CD4-positive, alpha-beta memory T cell (primary cell): ENCODE measurements at regions not wholly inside any gene's neighbourhood (a gene's known extent, or its start where the extent isn't known, plus 50 kb on each side); places are given as distances from the start of the nearest gene placed in this dataset.
"Not testable (repeated sequence)": the region's sequence is repeated elsewhere in the genome, so short reads cannot be mapped to it uniquely, and the experiment has no call there.

Experiments used
- CTCF ChIA-PET: fragments of 350-600 bp; sonication (Branson Sonifier 250); formaldehyde crosslinking; loops from one replicate; lab custom pipeline; 2021; ENCODE audit warnings: inconsistent platforms; ENCODE audit not compliant: partially characterized antibody; lab: Charles Lee
- POLR2A ChIA-PET: fragments of 350-600 bp; sonication (Branson Sonifier 250); formaldehyde crosslinking; loops from one replicate; lab custom pipeline; 2021; ENCODE audit not compliant: partially characterized antibody; lab: Charles Lee
- DNase-seq, 5 donors: peaks; one replicate each; pipeline versions ENCODE4 v3.0.0 to v3.0.0-alpha.2; 2020 to 2022; ENCODE audit warnings: mixed read lengths in 1 of 5
- H3K27ac ChIP-seq: one replicate; pipeline ENCODE4 v1.7.0; 2013; ENCODE audit warnings: low read depth, low read length
- H3K27me3 ChIP-seq: 2 replicates; pipeline ENCODE4 v1.7.0; 2013; ENCODE audit warnings: mild to moderate bottlenecking, low read length, moderate library complexity; ENCODE audit not compliant: insufficient read depth
- H3K36me3 ChIP-seq: 2 replicates; pipeline ENCODE4 v1.7.0; 2013; ENCODE audit warnings: mild to moderate bottlenecking, low read length, moderate library complexity; ENCODE audit not compliant: insufficient read depth
- H3K4me1 ChIP-seq: 2 replicates; pipeline ENCODE4 v1.7.0; 2013; ENCODE audit warnings: mild to moderate bottlenecking, low read length, moderate library complexity; ENCODE audit not compliant: insufficient read depth
- H3K4me3 ChIP-seq, 2 donors: one replicate each; pipeline ENCODE4 v1.7.0; 2013; ENCODE audit warnings: low read length in 2 of 2, mild to moderate bottlenecking in 1 of 2
- H3K9me3 ChIP-seq, 2 donors: one replicate each; pipeline ENCODE4 v1.7.0; 2013; ENCODE audit warnings: low read length in 2 of 2, control low read depth in 1 of 2; ENCODE audit not compliant: control insufficient read depth in 1 of 2
- H3K27ac Mint-ChIP-seq, 7 donors: one replicate each; pipeline ENCODE4 v1.8.0; 2020 to 2021; ENCODE audit warnings: mixed read lengths in 7 of 7, mild to moderate bottlenecking in 6 of 7, inconsistent platforms in 3 of 7, moderate library complexity in 3 of 7
- H3K27me3 Mint-ChIP-seq, 2 donors: one replicate each; pipeline ENCODE4 v1.8.0; 2020 to 2021; ENCODE audit warnings: mixed read lengths in 2 of 2
- H3K36me3 Mint-ChIP-seq, 2 donors: one replicate each; pipeline ENCODE4 v1.8.0; 2020 to 2021; ENCODE audit warnings: mixed read lengths in 2 of 2, inconsistent platforms in 1 of 2, mild to moderate bottlenecking in 1 of 2
- H3K4me1 Mint-ChIP-seq, 4 donors: one replicate each; pipeline ENCODE4 v1.8.0; 2020 to 2021; ENCODE audit warnings: mixed read lengths in 4 of 4, mild to moderate bottlenecking in 1 of 4
- H3K4me3 Mint-ChIP-seq, 8 donors: one replicate each; pipeline ENCODE4 v1.8.0; 2020 to 2021; ENCODE audit warnings: mixed read lengths in 8 of 8, mild to moderate bottlenecking in 7 of 8, moderate library complexity in 6 of 8, inconsistent platforms in 3 of 8
- H3K9me3 Mint-ChIP-seq, 8 donors: one replicate each; pipeline ENCODE4 v1.8.0; 2020 to 2021; ENCODE audit warnings: mixed read lengths in 8 of 8, mild to moderate bottlenecking in 5 of 8, inconsistent platforms in 3 of 8, moderate library complexity in 1 of 8
- intact Hi-C: fragments of 100-400 bp; cut with micrococcal nuclease; formaldehyde crosslinking; loops from one replicate; pipeline ENCODE4 v1.15.1; 2023

- ChIA-PET CTCF (no interaction called here), POLR2A (no interaction called here)
- no peak overlapping the region for H3K4me3 Mint-ChIP-seq
- H3K4me3 ChIP-seq, result no peak overlapping the region
- no peaks in the 10 kb centered on the region for H3K9me3 ChIP-seq
- H3K36me3 Mint-ChIP-seq, result no peaks in the 10 kb centered on the region
- H3K27ac ChIP-seq, result no peak overlapping the region
- peaks cover 0 to 17% (median 7%) of the 10 kb centered on the region in 8 donors for H3K9me3 Mint-ChIP-seq
- intact Hi-C loops, result no loop called here
- H3K27me3 Mint-ChIP-seq, result no peaks in the 10 kb centered on the region
- H3K4me1 Mint-ChIP-seq, result no peaks in the 10 kb centered on the region
- no peak overlapping the region for H3K27ac Mint-ChIP-seq
- H3K27me3 ChIP-seq, result no peaks in the 10 kb centered on the region
- DNase-seq, result no peak
- H3K4me1 ChIP-seq, result no peaks in the 10 kb centered on the region
- H3K36me3 ChIP-seq, result no peaks in the 10 kb centered on the region
Observed at GRCh38 chr6:114945392-114945791, 602.6 kb upstream of the HS3ST5 start.

- intact Hi-C loops, result no loop called here
- Histone ChIP-seq H3K9me3 (no peaks in the 10 kb centered on the region), H3K36me3 (no peaks in the 10 kb centered on the region), H3K4me1 (no peaks in the 10 kb centered on the region), H3K4me3 (no peak overlapping the region), H3K27ac (no peak overlapping the region), H3K27me3 (no peaks in the 10 kb centered on the region)
- Mint-ChIP-seq H3K27ac (no peak overlapping the region), H3K27me3 (no peaks in the 10 kb centered on the region), H3K4me1 (no peaks in the 10 kb centered on the region), H3K9me3 (peaks cover 0 to 11% (median 5%) of the 10 kb centered on the region in 8 donors), H3K36me3 (no peaks in the 10 kb centered on the region), H3K4me3 (no peak overlapping the region)
- POLR2A ChIA-PET, result no interaction called here
- DNase-seq, result no peak
- CTCF ChIA-PET, result no interaction called here
Observed at GRCh38 chr6:114941078-114941477, 598.3 kb upstream of the HS3ST5 start.

DNA sequence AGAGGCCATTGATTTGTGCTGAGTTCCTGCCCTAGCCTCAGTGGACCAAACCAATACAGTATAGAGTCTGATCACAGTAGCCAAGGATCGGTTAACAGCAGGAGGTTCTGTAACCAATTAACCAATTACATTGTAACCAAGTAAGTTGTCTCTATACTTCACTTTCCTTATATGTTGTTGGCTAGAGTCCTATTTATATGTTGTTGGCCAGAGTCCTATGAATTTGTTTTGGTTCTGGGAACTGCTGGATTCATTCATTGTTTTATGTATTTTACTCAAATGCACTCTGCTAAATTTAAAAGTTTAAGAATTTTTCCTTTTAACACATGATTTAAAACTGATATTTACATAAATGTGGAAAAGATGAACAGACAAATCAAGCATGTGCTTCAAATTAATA lies 597.4 kb upstream of the HS3ST5 start:
- H3K36me3 Mint-ChIP-seq, result no peaks in the 10 kb centered on the region
- intact Hi-C loops, result no loop called here
- Histone ChIP-seq H3K36me3 (no peaks in the 10 kb centered on the region), H3K9me3 (no peaks in the 10 kb centered on the region), H3K27ac (no peak overlapping the region), H3K4me1 (no peaks in the 10 kb centered on the region), H3K27me3 (no peaks in the 10 kb centered on the region), H3K4me3 (no peak overlapping the region)
- no peaks in the 10 kb centered on the region for H3K27me3 Mint-ChIP-seq
- no peaks in the 10 kb centered on the region for H3K4me1 Mint-ChIP-seq
- H3K9me3 Mint-ChIP-seq, result peaks cover 0 to 10% (median 6%) of the 10 kb centered on the region in 8 donors
- H3K27ac Mint-ChIP-seq, result no peak overlapping the region
- CTCF ChIA-PET, result no interaction called here
- DNase-seq, result no peak
- no peak overlapping the region for H3K4me3 Mint-ChIP-seq
- POLR2A ChIA-PET, result no interaction called here

DNA sequence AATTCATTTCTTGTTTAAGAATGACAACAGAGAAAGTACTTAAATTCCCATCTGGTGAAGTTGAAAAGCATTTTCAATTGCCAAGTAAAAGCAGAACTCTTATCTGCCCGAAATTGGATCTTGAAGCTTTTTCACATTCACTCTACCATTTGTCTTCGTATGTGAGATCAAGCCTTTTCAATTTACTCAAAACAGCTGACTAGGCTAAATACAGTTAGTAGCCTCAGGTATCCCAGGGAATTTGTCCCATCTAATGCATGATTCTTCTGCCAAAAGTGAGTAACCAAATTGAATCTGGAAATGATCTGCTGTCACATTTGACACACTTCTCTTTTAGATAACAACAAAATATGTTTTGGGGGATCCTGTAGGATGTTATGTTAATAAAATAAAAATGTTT lies 596.8 kb upstream of the HS3ST5 start:
- H3K36me3 ChIP-seq, result no peaks in the 10 kb centered on the region
- no peak for DNase-seq
- Mint-ChIP-seq H3K4me3 (no peak overlapping the region), H3K9me3 (peaks cover 0 to 7% (median 4%) of the 10 kb centered on the region in 8 donors), H3K36me3 (no peaks in the 10 kb centered on the region), H3K4me1 (no peaks in the 10 kb centered on the region), H3K27ac (no peak overlapping the region), H3K27me3 (no peaks in the 10 kb centered on the region)
- no peak overlapping the region for H3K4me3 ChIP-seq
- ChIA-PET CTCF (no interaction called here), POLR2A (no interaction called here)
- H3K4me1 ChIP-seq, result no peaks in the 10 kb centered on the region
- H3K27me3 ChIP-seq, result no peaks in the 10 kb centered on the region
- no peaks in the 10 kb centered on the region for H3K9me3 ChIP-seq
- intact Hi-C loops, result no loop called here
- no peak overlapping the region for H3K27ac ChIP-seq

DNA sequence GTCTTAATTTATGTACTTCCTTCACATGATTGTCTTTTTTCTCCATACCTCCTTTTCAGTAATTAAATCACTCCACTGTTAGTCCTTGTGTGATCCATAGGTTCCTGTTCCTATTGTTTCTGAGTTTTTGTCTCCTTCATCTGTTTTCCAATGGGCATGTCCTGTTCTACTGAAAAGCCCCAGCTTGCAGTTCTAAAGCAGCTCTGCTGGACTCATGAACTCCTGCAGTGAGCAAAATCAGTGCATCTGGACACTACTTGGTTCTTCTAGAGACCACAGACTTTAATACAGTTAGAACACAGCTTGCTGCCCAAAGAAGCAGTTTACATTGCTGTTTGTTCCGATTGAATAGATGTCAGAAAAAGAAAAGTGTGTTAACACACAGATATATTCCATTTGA lies 593.3 kb upstream of the HS3ST5 start:
- Histone ChIP-seq H3K4me1 (no peaks in the 10 kb centered on the region), H3K36me3 (no peaks in the 10 kb centered on the region), H3K27me3 (no peaks in the 10 kb centered on the region), H3K27ac (no peak overlapping the region), H3K4me3 (no peak overlapping the region), H3K9me3 (no peaks in the 10 kb centered on the region)
- Mint-ChIP-seq H3K36me3 (no peaks in the 10 kb centered on the region), H3K27me3 (no peaks in the 10 kb centered on the region), H3K27ac (no peak overlapping the region), H3K9me3 (peaks cover 0 to 11% (median 2%) of the 10 kb centered on the region in 8 donors), H3K4me1 (no peaks in the 10 kb centered on the region), H3K4me3 (no peak overlapping the region)
- ChIA-PET CTCF (no interaction called here), POLR2A (no interaction called here)
- DNase-seq, result no peak
- intact Hi-C loops, result no loop called here

DNA sequence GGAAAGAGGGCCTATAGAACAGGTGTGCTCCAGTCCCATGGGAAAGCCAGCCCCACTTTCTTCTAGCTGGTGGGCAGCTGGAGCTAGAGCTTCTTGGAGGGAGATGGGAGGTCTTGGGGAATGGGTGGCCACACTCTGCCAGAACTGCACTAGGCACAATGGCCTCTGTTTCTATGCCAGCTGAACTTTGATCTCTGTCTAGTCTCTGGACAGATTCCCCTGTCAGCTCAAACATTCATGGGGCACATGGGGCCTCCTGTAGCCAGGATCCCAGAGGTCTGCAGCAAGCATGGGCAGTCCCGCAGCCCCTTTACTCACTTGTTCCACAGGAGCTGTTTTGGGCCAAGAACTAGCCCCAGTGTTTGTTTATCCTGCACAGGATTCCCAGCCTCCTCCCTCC lies 591.3 kb upstream of the HS3ST5 start:
- no peaks in the 10 kb centered on the region for H3K27me3 Mint-ChIP-seq
- no peaks in the 10 kb centered on the region for H3K36me3 Mint-ChIP-seq
- POLR2A ChIA-PET, result no interaction called here
- no peak overlapping the region for H3K4me3 Mint-ChIP-seq
- peaks cover 0 to 15% (median 7%) of the 10 kb centered on the region in 8 donors for H3K9me3 Mint-ChIP-seq
- no peaks in the 10 kb centered on the region for H3K36me3 ChIP-seq
- DNase-seq, result no peak
- H3K9me3 ChIP-seq, result no peaks in the 10 kb centered on the region
- H3K27ac ChIP-seq, result no peak overlapping the region
- no peaks in the 10 kb centered on the region for H3K4me1 Mint-ChIP-seq
- H3K4me3 ChIP-seq, result no peak overlapping the region
- H3K27ac Mint-ChIP-seq, result no peak overlapping the region
- intact Hi-C loops, result no loop called here
- CTCF ChIA-PET, result no interaction called here
- no peaks in the 10 kb centered on the region for H3K27me3 ChIP-seq
- no peaks in the 10 kb centered on the region for H3K4me1 ChIP-seq

- H3K4me3 ChIP-seq, H3K27ac Mint-ChIP-seq, POLR2A ChIA-PET, H3K27ac ChIP-seq, CTCF ChIA-PET, H3K4me3 Mint-ChIP-seq, H3K9me3 ChIP-seq, H3K27me3 Mint-ChIP-seq, intact Hi-C loops, DNase-seq, H3K36me3 Mint-ChIP-seq, H3K4me1 Mint-ChIP-seq, H3K27me3 ChIP-seq, H3K4me1 ChIP-seq, H3K36me3 ChIP-seq: not testable (repeated sequence)
- peaks cover 2 to 31% (median 13%) of the 10 kb centered on the region in 8 donors for H3K9me3 Mint-ChIP-seq
Observed at GRCh38 chr6:114928731-114929130, 585.9 kb upstream of the HS3ST5 start.

- no peaks in the 10 kb centered on the region for H3K9me3 ChIP-seq
- no peaks in the 10 kb centered on the region for H3K4me1 ChIP-seq
- intact Hi-C loops, result no loop called here
- POLR2A ChIA-PET, result no interaction called here
- H3K36me3 ChIP-seq, result no peaks in the 10 kb centered on the region
- Mint-ChIP-seq H3K9me3 (peaks cover 0 to 9% (median 5%) of the 10 kb centered on the region in 8 donors), H3K4me3 (no peak overlapping the region), H3K36me3 (no peaks in the 10 kb centered on the region), H3K27ac (no peak overlapping the region), H3K27me3 (no peaks in the 10 kb centered on the region), H3K4me1 (no peaks in the 10 kb centered on the region)
- no peak for DNase-seq
- H3K4me3 ChIP-seq, result no peak overlapping the region
- CTCF ChIA-PET, result no interaction called here
- H3K27ac ChIP-seq, result no peak overlapping the region
- no peaks in the 10 kb centered on the region for H3K27me3 ChIP-seq
Observed at GRCh38 chr6:114906096-114906495, 563.3 kb upstream of the HS3ST5 start.
